GM12892 (cell line): ENCODE measurements at regions not wholly inside any gene's neighbourhood (a gene's known extent, or its start where the extent isn't known, plus 50 kb on each side); places are given as distances from the start of the nearest gene placed in this dataset.

Source experiments
- DNase-seq: peaks from one replicate; pipeline ENCODE4 v3.0.0; 2011; ENCODE audit not compliant: insufficient read length
- FAIRE-seq: peaks from 2 replicates; lab custom pipeline; 2011; peaks lifted over from hg19 to GRCh38; lab: Jason Lieb, UNC
- POLR2A ChIP-seq: IDR thresholded peaks from 2 replicates; pipeline ENCODE4 v1.6.1; 2011; ENCODE audit warnings: low read depth, low read length, control low read depth
- POLR2AphosphoS5 ChIP-seq: IDR thresholded peaks from 2 replicates; pipeline ENCODE4 v1.6.1; 2011; ENCODE audit warnings: low read depth, low read length, control low read depth
- TAF1 ChIP-seq: IDR thresholded peaks from 2 replicates; pipeline ENCODE4 v1.6.1; 2011; ENCODE audit warnings: low read depth, mild to moderate bottlenecking, control low read depth, low read length, borderline replicate concordance

DNA sequence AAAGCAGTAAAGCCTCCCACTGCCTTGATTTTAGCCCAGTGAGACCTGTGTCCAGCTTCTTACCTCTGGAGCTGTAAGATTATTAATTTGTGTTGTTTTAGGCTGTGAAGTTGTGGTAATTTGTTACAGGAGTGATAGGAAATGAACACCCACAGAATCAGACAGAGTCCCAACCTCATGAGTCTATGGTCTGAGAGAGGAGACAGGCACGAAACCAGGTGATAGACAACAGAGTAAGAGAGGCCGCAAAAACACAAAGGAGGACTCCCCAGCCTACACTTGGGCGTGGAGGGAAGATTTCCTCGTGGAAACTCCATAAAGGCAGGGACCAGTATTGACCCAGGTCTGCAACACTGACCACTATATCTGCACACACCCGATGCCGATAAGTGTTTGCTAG, 234.6 kb upstream of the JUN start:
- no peak for DNase-seq
- TF ChIP-seq POLR2AphosphoS5 (no peak), TAF1 (no peak), POLR2A (no peak)
- FAIRE-seq = no peak

DNA sequence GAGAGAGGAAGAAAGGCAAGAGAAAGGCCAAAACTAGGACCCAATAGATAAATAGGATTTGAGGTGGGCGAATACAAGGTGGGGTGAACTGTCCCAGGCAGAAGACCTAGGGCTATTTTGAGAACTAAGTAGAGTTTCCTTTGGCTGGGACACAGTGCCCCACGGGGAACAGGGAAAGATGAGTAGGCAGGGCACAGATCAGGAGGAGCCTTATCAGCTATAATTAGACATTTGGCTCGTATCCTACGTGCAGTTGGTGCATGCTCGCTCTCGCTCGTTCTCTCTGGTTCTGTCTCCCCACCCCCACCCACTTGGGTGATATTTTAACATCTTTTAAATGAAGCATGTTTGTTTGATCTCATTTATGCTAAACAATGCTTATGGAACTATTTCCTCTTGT, 235.0 kb upstream of the JUN start:
- FAIRE-seq = no peak
- DNase-seq = no peak
- TF ChIP-seq POLR2AphosphoS5 (no peak), POLR2A (no peak), TAF1 (no peak)

DNA sequence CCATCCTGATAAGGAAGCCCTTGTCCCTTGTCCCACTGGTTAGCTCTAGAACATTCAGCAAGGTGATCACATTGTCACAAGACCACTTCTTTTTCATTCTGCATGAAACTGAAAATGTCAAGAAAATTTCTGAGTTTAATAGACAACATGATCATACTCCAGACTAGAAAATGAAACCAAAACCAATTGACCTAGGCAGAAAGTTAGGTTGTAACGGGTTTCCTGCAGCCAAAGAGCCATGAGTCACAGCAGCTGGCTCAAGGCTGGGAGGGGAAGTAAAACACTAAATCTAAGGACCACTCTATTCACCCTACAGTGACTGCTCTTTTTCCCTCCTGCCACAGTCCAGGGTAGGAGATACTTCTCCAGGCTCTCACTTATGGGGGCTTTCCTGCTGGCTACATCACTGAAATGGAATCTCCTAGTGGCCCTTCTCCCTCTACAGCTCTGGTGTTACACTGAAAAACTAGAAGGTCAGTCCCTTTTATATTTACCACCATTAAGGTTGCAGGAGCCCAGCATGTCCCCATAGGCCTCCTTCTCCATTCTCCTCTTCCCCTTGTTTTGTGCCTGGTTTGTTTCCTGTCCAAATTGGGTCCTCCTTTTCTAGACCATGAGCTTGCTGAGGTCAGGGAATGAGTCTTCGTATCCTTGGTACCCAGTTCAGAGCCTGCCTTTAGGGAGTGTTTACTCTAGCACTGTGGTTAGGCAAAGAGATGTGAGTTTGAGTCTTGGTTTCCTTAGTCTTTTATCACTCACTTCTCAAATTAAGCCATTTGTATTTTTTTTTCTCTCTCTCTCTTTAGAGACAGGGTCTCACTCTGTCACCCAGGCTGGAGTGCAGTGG, 236.5 kb upstream of the JUN start:
- peak; percentile 93 for FAIRE-seq

DNA sequence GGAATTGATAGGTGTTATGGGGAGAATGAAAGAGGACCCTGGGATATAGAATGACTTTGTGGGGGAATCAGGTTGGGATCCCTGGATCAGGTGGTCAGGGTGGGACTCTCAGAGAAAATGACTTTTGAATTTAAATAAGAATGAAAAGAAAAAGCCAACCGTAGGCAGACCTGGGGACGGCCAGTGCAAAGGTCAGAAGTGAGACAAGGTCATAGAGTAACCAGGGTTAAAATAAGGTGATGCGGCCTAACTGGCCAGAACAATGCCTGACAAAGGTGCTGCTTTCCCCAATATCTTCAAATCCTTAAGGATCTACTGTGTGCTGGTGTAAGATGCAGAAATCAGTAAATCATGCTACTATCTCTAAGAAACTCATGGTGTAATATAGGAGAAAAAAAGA, 238.4 kb upstream of the JUN start:
- no peak for TF ChIP-seq TAF1
- TF ChIP-seq POLR2AphosphoS5 = no peak
- no peak for TF ChIP-seq POLR2A
- no peak for DNase-seq
- FAIRE-seq = no peak

More for the DNA sequence above, 236.5 kb upstream of the JUN start:
- TF ChIP-seq POLR2A (no peak), TAF1 (0 out of 2 replicates have a peak, but pooled peaks have one; percentile 17), POLR2AphosphoS5 (peak; percentile 47; the same call in 1 of the 2 replicates)
- DNase-seq = peak; percentile 31

DNA sequence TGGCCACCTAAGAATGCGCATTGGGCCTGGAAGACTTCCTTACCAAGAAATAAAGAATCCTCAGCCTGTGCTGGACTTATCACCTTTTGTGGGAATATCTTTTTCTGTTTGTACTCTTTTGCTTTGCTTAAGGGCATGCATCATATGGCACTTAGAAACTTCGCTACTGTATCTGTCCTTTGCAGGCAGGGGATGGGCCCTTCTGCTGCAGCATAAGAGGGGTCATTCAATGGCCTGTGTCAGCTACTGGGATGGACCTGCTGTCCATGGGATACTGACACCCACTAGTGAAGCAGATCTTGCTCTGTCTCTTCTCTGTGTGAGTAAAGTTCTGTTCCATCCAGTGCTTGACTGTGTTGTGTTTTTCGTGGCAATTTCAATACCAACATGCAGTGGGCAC, 239.0 kb upstream of the JUN start:
- no peak for TF ChIP-seq POLR2AphosphoS5
- no peak for TF ChIP-seq POLR2A
- no peak for TF ChIP-seq TAF1
- DNase-seq (no peak), FAIRE-seq (no peak)

DNA sequence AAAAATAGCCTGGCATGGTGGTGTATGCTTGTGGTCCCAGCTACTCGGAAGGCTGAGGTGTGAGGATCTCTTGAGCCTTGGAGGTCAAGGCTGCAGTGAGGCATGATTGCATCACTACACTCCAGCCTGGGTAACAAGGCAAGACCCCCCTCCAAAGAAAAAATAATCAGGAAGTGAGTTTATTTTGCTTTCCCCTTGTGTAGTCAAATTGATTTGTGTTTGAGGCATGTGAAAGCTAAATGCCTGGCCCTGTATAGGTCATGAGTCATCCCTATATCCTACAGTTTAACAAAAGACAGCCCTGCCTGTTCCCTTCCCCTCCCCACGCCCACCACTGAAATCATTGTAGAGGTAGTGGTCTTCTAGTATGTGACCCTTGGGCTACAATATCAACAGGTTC, 241.4 kb upstream of the JUN start:
- TF ChIP-seq TAF1 = no peak
- no peak for TF ChIP-seq POLR2AphosphoS5
- no peak for TF ChIP-seq POLR2A
- DNase-seq (no peak), FAIRE-seq (no peak)

DNA sequence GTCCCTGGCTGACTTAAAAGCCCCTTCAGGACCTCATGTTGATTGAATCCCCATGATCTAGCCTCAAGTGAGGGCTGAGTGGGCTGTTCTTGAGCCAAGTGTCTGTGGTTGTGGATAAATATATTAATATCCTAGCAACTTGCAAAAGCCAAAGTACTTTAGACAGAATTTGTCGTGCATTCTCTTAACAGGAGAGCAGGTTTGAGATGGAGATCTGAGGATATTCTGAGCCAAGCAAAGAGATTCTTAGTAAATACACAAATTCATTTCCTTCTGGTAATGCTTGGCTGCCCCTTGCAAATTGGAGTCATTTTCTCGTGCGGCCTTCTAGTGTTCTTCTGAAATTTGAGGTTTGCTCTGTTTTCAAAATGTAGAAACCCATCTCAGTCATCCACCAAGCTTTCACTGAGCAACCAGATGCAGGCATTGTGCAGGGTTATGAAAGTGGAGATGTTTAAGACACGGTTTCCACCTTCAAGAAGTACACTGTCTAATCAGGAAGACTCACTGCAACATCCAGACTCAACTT, 242.1 kb upstream of the JUN start:
- TF ChIP-seq TAF1 (no peak), POLR2AphosphoS5 (no peak), POLR2A (no peak)
- no peak for DNase-seq
- peak; percentile 96 for FAIRE-seq

DNA sequence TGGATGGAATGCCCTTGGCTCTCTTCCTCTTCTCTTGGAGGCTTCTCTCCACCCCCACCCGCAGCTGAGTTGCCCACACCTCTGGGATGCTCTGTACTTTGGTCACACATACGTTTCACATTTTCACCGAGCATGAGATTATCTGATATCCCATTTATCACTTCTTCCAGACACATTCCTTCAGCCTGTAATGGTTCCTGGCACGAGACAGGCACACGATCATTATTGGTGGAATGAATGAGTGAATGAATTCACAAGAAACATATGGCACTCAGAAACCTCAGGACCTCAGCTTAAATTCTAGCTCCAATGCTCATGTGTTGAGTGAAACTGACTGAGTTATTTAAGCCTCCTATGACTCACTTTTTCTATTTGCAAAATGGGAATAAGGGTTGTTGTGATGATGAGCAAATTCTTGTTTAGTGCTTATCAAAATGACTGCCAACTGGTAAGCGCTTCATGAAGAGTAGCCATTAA, 242.7 kb upstream of the JUN start:
- DNase-seq (no peak), FAIRE-seq (no peak)
- TF ChIP-seq POLR2A (no peak), TAF1 (no peak), POLR2AphosphoS5 (no peak)

DNA sequence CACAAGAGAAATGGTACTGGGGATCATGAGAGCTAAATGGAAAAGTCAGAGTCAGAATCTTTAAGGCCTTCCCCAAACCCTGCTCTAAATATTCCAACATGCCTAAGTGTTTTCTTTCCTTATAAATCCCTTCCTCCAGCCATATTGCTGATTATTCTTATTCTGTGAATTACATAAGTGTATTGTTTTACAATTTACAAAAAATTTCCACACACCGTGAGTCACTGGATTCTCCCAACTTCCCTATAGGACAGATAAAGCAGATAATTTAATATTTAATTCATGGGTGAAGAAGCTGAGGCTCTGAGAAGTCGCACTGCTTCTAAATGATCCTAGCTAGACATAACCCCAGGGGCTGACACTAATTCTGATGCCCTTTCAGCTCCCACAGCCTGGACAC, 243.3 kb upstream of the JUN start:
- DNase-seq = no peak
- no peak for FAIRE-seq

DNA sequence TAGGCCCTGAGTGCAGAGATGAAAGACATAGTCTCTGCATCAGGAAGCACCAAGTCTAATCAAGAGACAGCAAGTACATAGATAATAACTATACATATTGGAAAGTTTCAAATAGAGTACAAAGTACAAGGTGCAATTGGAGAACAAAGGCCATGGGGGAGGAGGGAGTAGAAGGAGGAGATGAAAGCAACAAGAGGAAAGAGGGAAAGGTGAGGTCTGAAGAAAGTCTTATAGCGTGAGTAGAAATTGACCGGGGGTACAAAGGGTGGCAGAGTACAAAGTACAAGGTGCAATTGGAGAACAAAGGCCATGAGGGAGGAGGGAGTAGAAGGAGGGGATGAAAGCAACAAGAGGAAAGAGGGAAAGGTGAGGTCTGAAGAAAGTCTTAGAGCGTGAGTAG, 244.2 kb upstream of the JUN start:
- DNase-seq (no peak), FAIRE-seq (peak; percentile 48)
- no peak for TF ChIP-seq POLR2A
- no peak for TF ChIP-seq TAF1
- TF ChIP-seq POLR2AphosphoS5 = no peak

More for the DNA sequence above, 243.3 kb upstream of the JUN start:
- TF ChIP-seq POLR2AphosphoS5 (no peak), POLR2A (no peak), TAF1 (no peak)

DNA sequence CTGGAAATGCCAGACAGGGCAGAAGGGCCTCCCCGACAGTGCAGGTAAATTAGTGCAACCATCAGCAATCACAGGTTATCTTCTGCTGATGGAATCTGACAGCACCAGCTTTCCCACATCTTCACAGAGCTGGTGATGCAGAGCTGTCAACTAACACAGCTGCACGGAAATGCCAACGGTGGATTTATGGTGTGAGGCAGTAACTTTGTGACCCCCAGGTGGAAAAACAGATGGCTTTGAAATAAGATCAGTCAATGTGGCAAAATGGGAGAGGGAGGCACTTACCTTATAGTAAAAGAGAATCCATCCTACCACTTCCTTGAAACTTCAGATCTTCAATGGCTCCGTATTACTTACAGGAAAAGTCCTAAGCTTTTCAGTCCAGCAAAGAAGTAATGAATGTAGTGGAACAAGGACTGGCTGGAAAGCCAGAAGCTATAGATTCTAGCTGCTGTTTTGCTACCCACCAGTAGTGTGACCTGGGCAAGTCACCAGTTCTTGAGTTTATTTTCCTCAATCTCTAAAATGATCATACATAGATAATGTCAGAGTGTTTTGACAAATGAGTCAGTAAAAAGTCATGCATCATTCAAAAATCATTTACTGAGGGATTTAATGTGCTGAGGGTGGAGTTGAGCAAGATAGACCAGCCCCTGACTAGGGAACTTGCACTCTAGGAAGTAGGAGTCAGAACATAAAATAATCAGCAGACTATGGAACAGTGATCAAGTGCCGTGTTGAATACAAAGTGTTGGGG, 245.7 kb upstream of the JUN start:
- FAIRE-seq (no peak), DNase-seq (no peak)
- TF ChIP-seq POLR2A (no peak), TAF1 (no peak), POLR2AphosphoS5 (no peak)
